Neuron (in vitro differentiated cells): ENCODE measurements at regions not wholly inside any gene's neighbourhood (a gene's known extent, or its start where the extent isn't known, plus 50 kb on each side); places are given as distances from the start of the nearest gene placed in this dataset.

Experiments used
- H2AFZ ChIP-seq: one replicate; pipeline ENCODE4 v1.6.1; 2013; ENCODE audit warnings: low read depth, mild to moderate bottlenecking, inconsistent platforms, low read length, moderate library complexity
- H3K27me3 ChIP-seq: one replicate; pipeline ENCODE4 v1.6.1; 2013; ENCODE audit warnings: low read length; ENCODE audit not compliant: insufficient read depth
- H3K36me3 ChIP-seq: one replicate; pipeline ENCODE4 v1.6.1; 2013; ENCODE audit warnings: low read length; ENCODE audit not compliant: insufficient read depth
- H3K4me1 ChIP-seq: one replicate; pipeline ENCODE4 v1.6.1; 2013; ENCODE audit warnings: low read length; ENCODE audit not compliant: insufficient read depth
- H3K4me3 ChIP-seq: 2 replicates; pipeline ENCODE4 v1.5.1; 2013; ENCODE audit warnings: mild to moderate bottlenecking, low read length, moderate library complexity
- H3K9me3 ChIP-seq: one replicate; pipeline ENCODE4 v1.6.1; 2013; ENCODE audit warnings: low read length

GRCh38 chr9:12141422-12141821 lies 551.8 kb upstream of the TYRP1 start:
- Histone ChIP-seq H3K4me3 (no peak overlapping the region), H3K27me3 (no peaks in the 10 kb centered on the region), H3K4me1 (no peaks in the 10 kb centered on the region), H2AFZ (no peak overlapping the region), H3K36me3 (no peaks in the 10 kb centered on the region), H3K9me3 (peaks cover 2% of the 10 kb centered on the region)

- Histone ChIP-seq H3K36me3 (no peaks in the 10 kb centered on the region), H2AFZ (no peak overlapping the region), H3K27me3 (no peaks in the 10 kb centered on the region), H3K4me1 (no peaks in the 10 kb centered on the region), H3K4me3 (no peak overlapping the region), H3K9me3 (no peaks in the 10 kb centered on the region)
Measured at GRCh38 chr9:12155401-12156134, 537.6 kb upstream of the TYRP1 start.

GRCh38 chr9:12162181-12162815 lies 530.9 kb upstream of the TYRP1 start:
- Histone ChIP-seq H3K4me1 (peaks cover 52% of the 10 kb centered on the region), H3K9me3 (no peaks in the 10 kb centered on the region), H3K4me3 (no peak overlapping the region), H3K27me3 (no peaks in the 10 kb centered on the region), H3K36me3 (no peaks in the 10 kb centered on the region), H2AFZ (no peak overlapping the region)

GRCh38 chr9:12163723-12164458 lies 529.3 kb upstream of the TYRP1 start:
- Histone ChIP-seq H3K4me1 (peaks cover 52% of the 10 kb centered on the region), H3K36me3 (no peaks in the 10 kb centered on the region), H3K4me3 (no peak overlapping the region), H3K27me3 (no peaks in the 10 kb centered on the region), H3K9me3 (no peaks in the 10 kb centered on the region), H2AFZ (no peak overlapping the region)

- H3K27me3 ChIP-seq: no peaks in the 10 kb centered on the region
- H3K4me1 ChIP-seq: peaks cover 49% of the 10 kb centered on the region
- H3K9me3 ChIP-seq: no peaks in the 10 kb centered on the region
- H3K36me3 ChIP-seq: no peaks in the 10 kb centered on the region
- H3K4me3 ChIP-seq: no peak overlapping the region
- H2AFZ ChIP-seq: no peak overlapping the region
Measured at GRCh38 chr9:12166518-12166917, 526.7 kb upstream of the TYRP1 start.

GRCh38 chr9:12170456-12170855 lies 522.7 kb upstream of the TYRP1 start:
- Histone ChIP-seq H3K9me3 (peaks cover 2% of the 10 kb centered on the region), H3K4me3 (no peak overlapping the region), H3K4me1 (peaks cover 15% of the 10 kb centered on the region)

GRCh38 chr9:12178634-12179033 lies 514.6 kb upstream of the TYRP1 start:
- H2AFZ ChIP-seq: no peak overlapping the region

More at GRCh38 chr9:12170456-12170855, 522.7 kb upstream of the TYRP1 start:
- Histone ChIP-seq H3K27me3 (no peaks in the 10 kb centered on the region), H3K36me3 (no peaks in the 10 kb centered on the region), H2AFZ (no peak overlapping the region)

GRCh38 chr9:12182806-12183205 lies 510.4 kb upstream of the TYRP1 start:
- Histone ChIP-seq H3K36me3 (no peaks in the 10 kb centered on the region), H3K4me1 (no peaks in the 10 kb centered on the region), H2AFZ (no peak overlapping the region), H3K4me3 (no peak overlapping the region), H3K9me3 (no peaks in the 10 kb centered on the region), H3K27me3 (no peaks in the 10 kb centered on the region)

More at GRCh38 chr9:12178634-12179033, 514.6 kb upstream of the TYRP1 start:
- Histone ChIP-seq H3K27me3 (no peaks in the 10 kb centered on the region), H3K36me3 (no peaks in the 10 kb centered on the region), H3K4me1 (no peaks in the 10 kb centered on the region), H3K4me3 (no peak overlapping the region), H3K9me3 (no peaks in the 10 kb centered on the region)

- no peaks in the 10 kb centered on the region for H3K9me3 ChIP-seq
- no peaks in the 10 kb centered on the region for H3K36me3 ChIP-seq
- no peak overlapping the region for H3K4me3 ChIP-seq
Measured at GRCh38 chr9:12183321-12183720, 509.9 kb upstream of the TYRP1 start.

GRCh38 chr9:12185856-12186255 lies 507.3 kb upstream of the TYRP1 start:
- Histone ChIP-seq H3K27me3 (no peaks in the 10 kb centered on the region), H3K9me3 (no peaks in the 10 kb centered on the region), H3K4me1 (no peaks in the 10 kb centered on the region), H3K4me3 (no peak overlapping the region), H2AFZ (peak overlapping the region; percentile 26), H3K36me3 (no peaks in the 10 kb centered on the region)

More at GRCh38 chr9:12183321-12183720, 509.9 kb upstream of the TYRP1 start:
- H2AFZ ChIP-seq: no peak overlapping the region
- H3K4me1 ChIP-seq: no peaks in the 10 kb centered on the region
- H3K27me3 ChIP-seq: no peaks in the 10 kb centered on the region

- Histone ChIP-seq H3K27me3 (no peaks in the 10 kb centered on the region), H3K4me3 (no peak overlapping the region), H3K36me3 (no peaks in the 10 kb centered on the region), H3K9me3 (no peaks in the 10 kb centered on the region), H2AFZ (no peak overlapping the region), H3K4me1 (no peaks in the 10 kb centered on the region)
Measured at GRCh38 chr9:12191630-12192029, 501.6 kb upstream of the TYRP1 start.

GRCh38 chr9:12194731-12195130 lies 498.5 kb upstream of the TYRP1 start:
- Histone ChIP-seq H3K4me3 (no peak overlapping the region), H3K27me3 (no peaks in the 10 kb centered on the region), H3K9me3 (no peaks in the 10 kb centered on the region), H3K4me1 (no peaks in the 10 kb centered on the region), H3K36me3 (no peaks in the 10 kb centered on the region), H2AFZ (no peak overlapping the region)

GRCh38 chr9:12195456-12195855 lies 497.7 kb upstream of the TYRP1 start:
- Histone ChIP-seq H3K9me3 (no peaks in the 10 kb centered on the region), H3K36me3 (no peaks in the 10 kb centered on the region), H3K4me1 (no peaks in the 10 kb centered on the region), H3K4me3 (no peak overlapping the region), H3K27me3 (no peaks in the 10 kb centered on the region), H2AFZ (no peak overlapping the region)
